ENCODE measurements at regions not wholly inside any gene's neighbourhood (a gene's known extent, or its start where the extent isn't known, plus 50 kb on each side); places are given as distances from the start of the nearest gene placed in this dataset.

GRCh38 chr13:105634059-105634458, 901.4 kb downstream of the EFNB2 start:
- no peak for DNase-seq (ENCODE audit: low read depth, low spot score)

- DNase-seq (ENCODE audit: low read depth, low spot score): no peak
These were observed 905.0 kb downstream of the EFNB2 start for GRCh38 chr13:105630431-105630830.

GRCh38 chr13:105627270-105627669, 908.2 kb downstream of the EFNB2 start:
- no peak for DNase-seq (ENCODE audit: low read depth, low spot score)

- no peak for DNase-seq (ENCODE audit: low read depth, low spot score)
These were observed 909.8 kb downstream of the EFNB2 start for GRCh38 chr13:105625691-105626090.

DNA sequence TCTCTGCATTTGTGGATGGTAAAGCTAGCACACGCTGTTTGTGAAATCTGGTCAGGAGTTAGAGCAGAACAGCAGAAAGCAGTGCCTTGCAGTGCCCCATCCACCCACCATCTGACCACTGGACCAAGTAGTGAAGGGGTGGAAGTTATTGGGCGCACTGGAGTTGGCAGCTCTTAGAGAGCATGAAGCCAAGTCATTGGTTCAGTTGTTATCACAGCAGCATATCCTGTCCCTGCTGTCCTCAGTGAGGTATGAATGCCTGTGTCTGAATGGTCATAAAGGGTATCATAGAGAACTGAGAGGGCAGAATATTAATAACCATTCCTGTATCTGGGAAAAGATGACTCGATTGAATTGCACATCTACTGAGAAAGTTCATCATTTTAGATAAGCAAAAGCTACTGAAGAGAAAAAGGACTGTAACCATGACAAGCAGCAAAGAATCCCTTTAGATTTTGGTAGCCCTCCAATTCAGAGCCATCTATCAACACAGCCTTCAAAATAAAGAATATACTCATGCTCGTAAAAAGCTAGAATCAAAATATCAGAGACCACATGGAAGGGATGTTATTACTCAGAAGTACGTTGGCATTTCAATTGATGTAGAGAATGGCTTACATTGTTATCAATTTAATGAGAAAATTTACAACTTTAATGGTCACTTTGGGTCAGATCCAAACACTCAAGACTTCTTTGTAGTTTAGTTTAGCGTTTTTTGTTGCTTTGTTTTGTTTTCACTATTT, 919.0 kb downstream of the EFNB2 start:
- DNase-seq (ENCODE audit: low read depth, low spot score): no peak

- no peak for DNase-seq (ENCODE audit: low read depth, low spot score)
These were observed 922.9 kb downstream of the EFNB2 start for GRCh38 chr13:105612541-105612940.

DNA sequence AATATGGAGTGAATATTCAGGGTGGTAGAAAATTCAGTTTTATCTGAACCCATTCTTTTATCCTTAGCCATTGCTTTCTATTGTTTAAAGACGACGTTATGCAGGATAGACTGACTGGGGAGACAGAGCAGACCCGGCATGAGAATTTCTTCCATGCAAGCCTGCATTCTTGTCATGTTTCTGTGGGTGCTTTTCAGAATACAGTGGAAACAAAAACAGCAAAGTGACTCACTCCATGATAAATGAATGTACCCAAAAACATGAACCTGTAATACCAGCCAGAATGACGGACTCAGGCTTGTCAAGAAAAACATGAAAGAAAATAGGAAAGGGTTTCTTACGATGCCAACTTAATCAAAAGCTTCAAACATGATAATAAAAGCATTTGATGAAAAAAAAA, 924.0 kb downstream of the EFNB2 start:
- DNase-seq (ENCODE audit: low read depth, low spot score): peak; percentile 0

- DNase-seq (ENCODE audit: low read depth, low spot score): no peak
These were observed 927.4 kb downstream of the EFNB2 start for GRCh38 chr13:105608104-105608503.

DNA sequence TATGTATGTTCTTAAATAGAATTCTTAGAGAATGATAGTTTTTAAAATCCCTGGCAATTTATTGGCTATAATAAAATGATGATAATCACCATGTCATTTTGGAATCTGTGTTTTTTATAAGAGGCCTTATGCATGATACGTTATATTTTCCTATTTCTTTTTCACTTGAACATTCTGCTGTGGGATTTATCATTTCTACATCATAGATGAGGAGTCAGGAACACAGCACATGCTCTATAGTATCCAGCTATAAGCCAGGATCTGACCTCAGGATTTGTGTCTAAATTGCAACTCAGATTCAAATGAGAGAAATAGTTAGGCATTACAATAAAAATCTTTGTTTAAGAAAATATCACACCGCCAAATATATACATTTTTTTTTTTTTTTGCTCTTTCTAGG, 928.0 kb downstream of the EFNB2 start:
- no peak for DNase-seq (ENCODE audit: low read depth, low spot score)

DNA sequence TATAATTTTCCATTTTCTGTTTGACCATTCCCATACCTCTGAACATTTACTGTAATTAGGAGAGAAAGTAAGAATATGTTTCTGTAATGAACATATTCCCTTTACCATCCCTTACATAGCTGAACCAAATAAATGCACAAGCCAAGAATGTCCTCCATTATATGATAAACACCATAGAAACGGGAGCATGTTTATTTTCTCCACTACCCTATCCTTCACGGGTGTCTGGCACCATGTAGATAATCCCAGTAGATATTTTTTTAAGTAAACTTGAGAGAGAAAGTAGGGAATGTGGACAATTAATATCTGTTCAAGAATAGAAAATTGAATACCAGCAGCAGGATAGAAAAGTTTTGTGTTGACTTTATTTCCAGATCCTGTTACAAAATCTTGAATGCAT, 928.4 kb downstream of the EFNB2 start:
- no peak for DNase-seq (ENCODE audit: low read depth, low spot score)

DNA sequence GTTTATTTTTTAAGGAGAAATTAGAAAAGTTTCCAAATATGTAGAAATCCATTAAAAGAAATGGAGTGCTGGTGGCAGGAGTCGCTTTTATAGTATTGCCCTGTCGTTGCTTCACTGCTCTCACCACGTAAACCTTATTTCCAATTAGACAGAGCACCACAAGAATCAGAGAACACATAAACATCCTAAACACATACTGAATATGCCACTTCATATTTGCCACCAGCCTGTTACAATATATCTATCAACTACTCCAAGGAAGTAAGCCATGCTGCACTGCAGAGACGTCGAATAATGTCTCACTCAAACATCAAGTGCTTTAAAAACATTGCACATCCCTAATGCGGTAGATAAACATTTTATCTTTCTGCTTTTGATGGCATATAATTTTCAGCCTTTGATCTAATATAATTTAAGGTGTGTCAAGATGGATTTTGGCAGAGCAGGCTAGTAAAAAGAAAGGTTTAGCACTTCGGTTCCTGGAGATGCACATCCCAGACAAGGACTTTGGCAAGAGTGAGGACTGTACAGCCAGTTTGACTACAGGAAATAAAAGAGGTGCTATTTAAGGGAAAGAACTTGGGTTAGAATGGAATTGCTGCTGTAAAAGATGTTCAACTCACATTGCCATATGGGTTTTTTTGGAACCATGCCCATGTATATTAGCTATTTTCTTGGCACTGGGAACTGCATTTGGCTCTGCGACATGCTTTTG, 932.3 kb downstream of the EFNB2 start:
- DNase-seq (ENCODE audit: low read depth, low spot score): no peak

GRCh38 chr13:105599477-105600037, 935.9 kb downstream of the EFNB2 start:
- DNase-seq (ENCODE audit: low read depth, low spot score): no peak

DNA sequence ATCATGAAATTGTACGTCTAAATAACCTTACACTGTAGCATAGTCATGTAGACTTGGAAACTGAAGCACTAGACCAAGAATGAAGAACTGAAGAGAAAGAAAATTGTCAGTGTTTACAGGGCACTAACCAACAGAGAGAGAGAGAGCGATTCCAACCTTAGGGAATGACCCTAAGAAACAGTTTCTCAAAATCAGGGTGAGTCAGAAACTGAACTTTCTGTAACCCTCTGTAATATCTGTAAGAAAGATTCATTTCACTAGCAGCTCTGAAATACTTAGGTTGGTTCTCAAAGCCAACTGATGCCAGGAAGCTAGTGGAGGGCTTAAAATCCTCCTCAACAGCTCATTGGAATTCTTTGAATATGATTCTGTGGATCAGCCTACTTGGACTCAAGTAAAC, 936.9 kb downstream of the EFNB2 start:
- no peak for DNase-seq (ENCODE audit: low read depth, low spot score)

GRCh38 chr13:105597573-105597972, 937.9 kb downstream of the EFNB2 start:
- DNase-seq (ENCODE audit: low read depth, low spot score): no peak

- no peak for DNase-seq (ENCODE audit: low read depth, low spot score)
These were observed 940.0 kb downstream of the EFNB2 start for GRCh38 chr13:105595471-105595870.

DNA sequence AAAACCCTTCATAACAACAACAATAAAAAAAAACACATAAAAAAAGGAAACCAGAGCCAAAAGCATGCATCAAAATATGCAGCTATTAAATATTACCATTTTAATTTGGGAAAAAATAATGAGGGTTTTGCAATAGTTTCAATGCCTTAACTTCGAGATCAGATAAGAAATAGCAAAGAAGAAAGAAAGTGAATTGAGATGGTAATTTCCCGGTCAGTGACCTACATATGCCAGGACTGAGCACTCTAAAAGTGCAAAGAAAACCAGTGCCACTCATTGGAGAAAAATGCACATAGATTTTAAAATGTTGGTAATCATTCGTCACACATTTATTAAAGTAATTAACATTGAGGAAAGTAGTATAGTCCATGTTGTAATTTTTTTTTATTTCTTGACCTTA, 944.2 kb downstream of the EFNB2 start:
- no peak for DNase-seq (ENCODE audit: low read depth, low spot score)

- no peak for DNase-seq (ENCODE audit: low read depth, low spot score)
These were observed 947.7 kb downstream of the EFNB2 start for GRCh38 chr13:105587786-105588185.

DNA sequence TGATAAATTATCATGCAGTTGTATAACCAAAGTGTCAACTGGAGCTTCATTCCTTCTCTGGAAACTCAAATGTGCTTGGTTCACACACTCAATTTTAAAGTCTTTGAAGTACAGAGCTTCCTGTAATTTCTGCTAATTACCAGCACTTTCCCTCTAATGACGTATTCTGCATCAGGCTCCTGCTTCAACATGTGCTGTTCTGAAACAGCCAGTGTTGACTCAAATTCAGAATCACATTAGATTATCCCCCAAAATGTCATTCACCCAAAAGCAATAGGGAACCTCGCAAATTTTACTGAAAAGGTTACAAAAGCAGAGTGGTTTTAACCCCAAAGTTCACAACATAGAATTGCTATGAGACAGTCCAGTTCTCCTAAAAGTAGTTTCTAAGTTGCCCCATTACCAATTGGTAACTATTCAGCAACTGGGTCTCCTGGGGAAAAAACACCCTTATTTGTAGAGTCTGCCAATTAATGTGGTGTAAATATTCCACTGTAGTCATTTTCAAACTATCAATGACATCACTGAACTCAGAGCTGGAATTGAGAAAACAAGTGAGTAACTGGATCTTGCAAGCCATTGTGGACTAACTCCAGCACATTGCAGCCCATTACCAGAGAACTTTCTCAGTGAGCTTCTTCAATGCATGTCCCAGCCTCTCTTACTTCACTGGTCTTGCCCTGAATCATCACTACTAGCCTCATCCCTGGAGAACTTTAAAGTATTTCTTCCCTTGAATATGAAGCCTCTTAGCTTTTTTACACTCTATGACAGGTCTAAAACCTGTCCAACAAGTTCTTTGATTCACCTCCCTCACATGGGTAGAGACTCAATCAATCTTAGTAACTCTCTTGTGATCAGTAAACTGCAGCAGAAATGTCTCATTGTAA, 955.4 kb downstream of the EFNB2 start:
- DNase-seq (ENCODE audit: low read depth, low spot score): no peak

DNA sequence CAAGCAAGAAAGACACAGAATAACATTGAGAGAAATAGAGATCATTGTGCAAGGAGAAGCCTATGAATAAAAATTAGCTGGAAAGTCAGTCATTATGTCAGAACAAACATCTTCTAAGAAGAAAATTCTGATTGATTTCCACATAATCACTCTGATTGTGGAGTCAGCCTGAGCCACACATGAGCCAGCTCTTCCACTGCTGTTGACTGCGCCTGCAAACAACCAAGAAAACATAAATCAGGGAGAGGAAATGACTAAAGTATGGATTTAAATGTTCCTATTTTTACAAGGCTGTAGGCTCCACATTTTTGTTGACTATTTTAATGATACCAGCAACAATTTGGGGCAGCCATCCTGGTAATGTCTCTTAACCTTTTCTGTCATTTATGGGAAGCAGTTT, 962.3 kb downstream of the EFNB2 start:
- no peak for DNase-seq (ENCODE audit: low read depth, low spot score)

- no peak for DNase-seq (ENCODE audit: low read depth, low spot score)
These were observed 963.1 kb downstream of the EFNB2 start for GRCh38 chr13:105572401-105572800.

DNA sequence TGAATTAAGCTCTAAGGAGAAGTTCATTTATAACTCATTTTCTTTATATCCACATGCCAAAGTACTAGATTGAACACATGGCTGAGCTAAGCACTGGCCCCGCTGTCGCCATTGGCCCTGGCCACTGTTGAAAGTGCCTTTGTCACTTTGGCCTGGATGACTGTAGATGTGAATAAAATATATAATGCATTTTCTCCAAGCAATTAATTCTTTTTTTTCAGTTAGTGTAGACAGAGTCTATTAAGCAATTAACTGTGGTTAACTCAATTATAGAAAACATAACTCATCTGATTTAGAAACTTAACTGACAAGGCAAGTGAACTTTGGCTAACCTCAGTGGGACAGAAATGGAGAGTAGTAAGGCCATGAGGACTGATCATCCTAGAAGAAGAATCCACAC, 965.6 kb downstream of the EFNB2 start:
- DNase-seq (ENCODE audit: low read depth, low spot score): no peak

Measured in pulmonary artery endothelial cell (primary cell).